ENCODE measurements at regions not wholly inside any gene's neighbourhood (a gene's known extent, or its start where the extent isn't known, plus 50 kb on each side); places are given as distances from the start of the nearest gene placed in this dataset.
A peak's percentile ranks its signal among the peaks of the same experiment; 100 is the strongest.

- ATAC-seq = peak; percentile 51
Observed at GRCh38 chr9:107895501-107896001, 406.0 kb upstream of the KLF4 start.

- ATAC-seq = no peak
Observed at GRCh38 chr9:107894572-107895261, 405.1 kb upstream of the KLF4 start.

- no peak for ATAC-seq
Observed at GRCh38 chr9:107890921-107891465, 401.4 kb upstream of the KLF4 start.

GRCh38 chr9:107888773-107889227 is 399.2 kb upstream of the KLF4 start:
- ATAC-seq = no peak

- no peak for ATAC-seq
Observed at GRCh38 chr9:107886826-107887225, 397.3 kb upstream of the KLF4 start.

- no peak for ATAC-seq
Observed at GRCh38 chr9:107883496-107884124, 394.0 kb upstream of the KLF4 start.

- no peak for ATAC-seq
Observed at GRCh38 chr9:107881626-107882300, 392.2 kb upstream of the KLF4 start.

GRCh38 chr9:107878462-107878861 is 388.9 kb upstream of the KLF4 start:
- ATAC-seq = no peak

- ATAC-seq = no peak
Observed at GRCh38 chr9:107875571-107875980, 386.0 kb upstream of the KLF4 start.

- ATAC-seq = no peak
Observed at GRCh38 chr9:107874591-107875369, 385.2 kb upstream of the KLF4 start.

GRCh38 chr9:107874137-107874536 is 384.6 kb upstream of the KLF4 start:
- no peak for ATAC-seq

GRCh38 chr9:107872457-107873192 is 383.1 kb upstream of the KLF4 start:
- no peak for ATAC-seq

- no peak for ATAC-seq
Observed at GRCh38 chr9:107870927-107871680, 381.5 kb upstream of the KLF4 start.

- ATAC-seq = no peak
Observed at GRCh38 chr9:107870221-107870620, 380.7 kb upstream of the KLF4 start.

GRCh38 chr9:107869111-107869510 is 379.5 kb upstream of the KLF4 start:
- ATAC-seq = no peak

- no peak for ATAC-seq
Observed at GRCh38 chr9:107868186-107868585, 378.6 kb upstream of the KLF4 start.

GRCh38 chr9:107867738-107868137 is 378.2 kb upstream of the KLF4 start:
- no peak for ATAC-seq

- ATAC-seq = no peak
Observed at GRCh38 chr9:107866711-107867311, 377.2 kb upstream of the KLF4 start.

- ATAC-seq = no peak
Observed at GRCh38 chr9:107863396-107863795, 373.8 kb upstream of the KLF4 start.

- ATAC-seq = no peak
Observed at GRCh38 chr9:107862881-107863280, 373.3 kb upstream of the KLF4 start.

GRCh38 chr9:107862323-107862722 is 372.8 kb upstream of the KLF4 start:
- ATAC-seq = no peak
